PC-9 (cell line): ENCODE measurements at regions not wholly inside any gene's neighbourhood (a gene's known extent, or its start where the extent isn't known, plus 50 kb on each side); places are given as distances from the start of the nearest gene placed in this dataset.

Source experiments
- BruUV-seq: library from RNA; stranded (reverse); fragments of 400-500 nt; replicated peaks from 2 replicates; lab custom pipeline; 2021; lab: Mats Ljungman, UMichigan
- CTCF ChIA-PET: fragments of 300-600 bp; sonication (Branson Sonifier 250); formaldehyde crosslinking; loops from one replicate; lab custom pipeline; 2022; ENCODE audit warnings: antibody characterized with exemption; lab: Charles Lee
- POLR2A ChIA-PET: fragments of 300-600 bp; sonication (Branson Sonifier 250); formaldehyde crosslinking; loops from one replicate; lab custom pipeline; 2022; ENCODE audit warnings: antibody characterized with exemption; ENCODE audit not compliant: unreplicated experiment; lab: Charles Lee
- DNase-seq, 2 experiments: peaks; one replicate each; pipeline versions ENCODE4 v3.0.0 to v3.0.0-alpha.2; 2015 to 2022; ENCODE audit warnings: mixed read lengths in 1 of 2
- H2AFZ ChIP-seq: fragments of 200-600 bp; sonication (generic); 2 replicates; pipeline ENCODE4 v1.8.1; 2017; ENCODE audit warnings: antibody characterized with exemption
- H3F3A ChIP-seq: fragments of 200-600 bp; sonication (generic); 2 replicates; pipeline ENCODE4 v1.8.1; 2017; ENCODE audit warnings: antibody characterized with exemption, mild to moderate bottlenecking, low read depth; ENCODE audit not compliant: insufficient read depth
- H3K27ac ChIP-seq: fragments of 200-600 bp; sonication (generic); 2 replicates; pipeline ENCODE4 v1.6.1; 2016; ENCODE audit warnings: mixed run types
- H3K27me3 ChIP-seq: fragments of 200-600 bp; sonication (generic); 2 replicates; pipeline ENCODE4 v1.6.1; 2016; ENCODE audit warnings: low read depth, mixed run types; ENCODE audit not compliant: insufficient read depth
- H3K36me3 ChIP-seq: fragments of 200-600 bp; sonication (generic); 2 replicates; pipeline ENCODE4 v1.6.1; 2016; ENCODE audit warnings: low read depth, mixed run types
- H3K4me1 ChIP-seq: fragments of 200-600 bp; sonication (generic); replicated peaks from 2 replicates; pipeline ENCODE4 v1.6.1; 2016; ENCODE audit warnings: mixed run types; ENCODE audit not compliant: insufficient read depth
- H3K4me2 ChIP-seq: fragments of 200-600 bp; sonication (generic); 2 replicates; pipeline ENCODE4 v1.6.1; 2017; ENCODE audit warnings: mixed run types
- H3K4me3 ChIP-seq: fragments of 200-600 bp; sonication (generic); 2 replicates; pipeline ENCODE4 v1.6.1; 2016; ENCODE audit warnings: mixed run types
- H3K79me2 ChIP-seq: fragments of 200-600 bp; sonication (generic); 2 replicates; pipeline ENCODE4 v1.6.1; 2017; ENCODE audit warnings: low read depth, mixed run types
- H3K9me2 ChIP-seq: fragments of 200-600 bp; sonication (generic); 2 replicates; pipeline ENCODE4 v1.8.1; 2017; ENCODE audit warnings: mild to moderate bottlenecking; ENCODE audit not compliant: insufficient read depth
- H3K9me3 ChIP-seq: fragments of 200-600 bp; sonication (generic); 2 replicates; pipeline ENCODE4 v1.8.1; 2016; ENCODE audit warnings: low read depth; ENCODE audit not compliant: insufficient read depth
- H4K20me1 ChIP-seq: fragments of 200-600 bp; sonication (generic); 2 replicates; pipeline ENCODE4 v1.8.1; 2017; ENCODE audit not compliant: insufficient read depth
- CTCF ChIP-seq: fragments of 200-600 bp; sonication (generic); conservative IDR thresholded peaks from 2 replicates; pipeline ENCODE4 v1.6.1; 2017; ENCODE audit warnings: mixed run types, antibody characterized with exemption, mild to moderate bottlenecking, moderate library complexity
- EZH2 ChIP-seq: fragments of 200-600 bp; sonication (generic); IDR thresholded peaks from 2 replicates; pipeline ENCODE4 v1.8.0; 2017; ENCODE audit warnings: antibody characterized with exemption, low read depth
- intact Hi-C: fragments of 100-400 bp; cut with micrococcal nuclease; formaldehyde crosslinking; loops from one replicate; pipeline ENCODE4 v1.10.0; 2022; ENCODE audit not compliant: unreplicated experiment

DNA sequence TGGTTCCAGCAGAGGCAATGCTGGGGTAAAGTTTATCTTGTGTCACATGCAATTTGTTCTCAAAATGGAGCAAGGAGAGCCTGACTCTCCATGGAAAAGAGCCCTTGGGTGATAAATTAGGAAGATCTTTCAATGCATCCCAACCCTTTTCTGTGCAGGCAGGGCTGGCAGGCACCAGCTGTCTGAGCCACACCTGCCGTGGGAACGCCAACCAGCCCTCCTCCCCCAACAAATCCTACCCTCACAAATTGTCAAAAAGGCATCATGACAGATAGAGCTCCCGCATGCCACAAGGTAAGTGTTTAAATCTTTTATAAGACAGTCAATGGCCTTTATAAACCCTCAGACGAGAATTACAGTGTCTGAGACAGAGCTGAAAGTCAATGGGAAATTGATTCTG, 418.5 kb upstream of the CDH5 start:
- Histone ChIP-seq H3K4me2 (no peak overlapping the region), H3K4me1 (no peaks in the 10 kb centered on the region), H3K27me3 (peaks cover 5% of the 10 kb centered on the region; the same call in 1 of the 2 replicates), H3K79me2 (no peaks in the 10 kb centered on the region), H3K9me2 (no peaks in the 10 kb centered on the region), H3K4me3 (no peak overlapping the region), H2AFZ (no peak overlapping the region), H3K9me3 (no peaks in the 10 kb centered on the region), H4K20me1 (no peaks in the 10 kb centered on the region), H3K27ac (no peak overlapping the region), H3F3A (no peaks in the 10 kb centered on the region), H3K36me3 (no peaks in the 10 kb centered on the region)
- ChIA-PET POLR2A (no interaction called here), CTCF (no interaction called here)
- intact Hi-C loops: no loop called here
- no peak for TF ChIP-seq EZH2
- TF ChIP-seq CTCF: no peak
- DNase-seq: no peak
- BruUV-seq: no TSS peak

- ChIA-PET POLR2A (no interaction called here), CTCF (no interaction called here)
- no peaks in the 10 kb centered on the region for H3F3A ChIP-seq
- no peak overlapping the region for H3K4me3 ChIP-seq
- DNase-seq: no peak
- H2AFZ ChIP-seq: no peak overlapping the region
- no peak overlapping the region for H3K27ac ChIP-seq
- H4K20me1 ChIP-seq: no peaks in the 10 kb centered on the region
- intact Hi-C loops: no loop called here
- H3K9me3 ChIP-seq: no peaks in the 10 kb centered on the region
- no peak overlapping the region for H3K4me2 ChIP-seq
- H3K4me1 ChIP-seq: no peaks in the 10 kb centered on the region
- H3K9me2 ChIP-seq: no peaks in the 10 kb centered on the region
- H3K36me3 ChIP-seq: no peaks in the 10 kb centered on the region
- no TSS peak for BruUV-seq
- H3K79me2 ChIP-seq: no peaks in the 10 kb centered on the region
- H3K27me3 ChIP-seq: peaks cover 5% of the 10 kb centered on the region; the same call in 1 of the 2 replicates
- TF ChIP-seq EZH2 (no peak), CTCF (no peak)
Measured at GRCh38 chr16:65945493-65945892, 421.0 kb upstream of the CDH5 start.

DNA sequence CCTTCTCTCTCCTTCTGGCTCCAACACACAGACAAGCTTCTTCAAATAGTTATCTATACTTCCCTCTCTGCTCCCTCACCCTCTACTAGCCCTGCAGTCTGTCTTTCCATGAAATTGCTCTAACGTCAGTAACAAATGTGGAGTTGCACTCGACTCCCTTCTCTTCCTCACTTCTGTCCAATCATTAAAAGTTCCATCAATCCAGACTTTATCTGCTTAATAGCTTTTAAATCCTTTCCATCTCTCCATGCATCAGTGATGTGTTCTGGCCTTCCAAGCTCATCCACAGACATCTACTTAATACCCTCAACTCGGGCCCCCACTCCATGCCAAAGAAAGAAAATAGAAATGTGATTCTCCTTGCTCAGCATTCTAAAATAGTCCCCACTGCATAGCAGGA, 422.1 kb upstream of the CDH5 start:
- Histone ChIP-seq H3K9me3 (no peaks in the 10 kb centered on the region), H3F3A (no peaks in the 10 kb centered on the region), H2AFZ (no peak overlapping the region), H3K4me1 (no peaks in the 10 kb centered on the region), H3K9me2 (no peaks in the 10 kb centered on the region), H3K4me3 (no peak overlapping the region), H3K27ac (no peak overlapping the region), H3K27me3 (peaks cover 2% of the 10 kb centered on the region; the same call in 1 of the 2 replicates), H3K4me2 (no peak overlapping the region), H3K79me2 (no peaks in the 10 kb centered on the region), H4K20me1 (no peaks in the 10 kb centered on the region), H3K36me3 (no peaks in the 10 kb centered on the region)
- no peak for TF ChIP-seq CTCF
- TF ChIP-seq EZH2: no peak
- DNase-seq: no peak
- BruUV-seq: no TSS peak
- ChIA-PET POLR2A (no interaction called here), CTCF (no interaction called here)
- intact Hi-C loops: no loop called here
